ENCODE measurements at regions not wholly inside any gene's neighbourhood (a gene's known extent, or its start where the extent isn't known, plus 50 kb on each side); places are given as distances from the start of the nearest gene placed in this dataset.

- TF ChIP-seq POLR2AphosphoS5 (IDR thresholded peaks at IDR 0.05) (no peak), CTCF (IDR thresholded peaks at IDR 0.05) (no peak)
These were observed 134.9 kb downstream of the OR13A1 start for GRCh38 chr10:45180507-45180906.
